GM23248 (cell line): ENCODE measurements at regions not wholly inside any gene's neighbourhood (a gene's known extent, or its start where the extent isn't known, plus 50 kb on each side); places are given as distances from the start of the nearest gene placed in this dataset.

Experiments used
- EZH2 ChIP-seq: fragments of 200-600 bp; sonication (generic); IDR thresholded peaks from 2 replicates; pipeline ENCODE4 v1.6.1; 2018; ENCODE audit warnings: antibody characterized with exemption, mild to moderate bottlenecking; ENCODE audit not compliant: insufficient read depth, poor library complexity, severe bottlenecking
- EZH2phosphoT487 ChIP-seq: fragments of 200-600 bp; sonication (generic); IDR thresholded peaks from 2 replicates; pipeline ENCODE4 v1.6.1; 2018; ENCODE audit warnings: antibody characterized with exemption, moderate library complexity, mild to moderate bottlenecking, low read depth; ENCODE audit not compliant: insufficient read depth

GRCh38 chr7:50151661-50152060, 58.6 kb upstream of the ZPBP start:
- TF ChIP-seq EZH2: no peak
- TF ChIP-seq EZH2phosphoT487: no peak
